ENCODE measurements at regions not wholly inside any gene's neighbourhood (a gene's known extent, or its start where the extent isn't known, plus 50 kb on each side); places are given as distances from the start of the nearest gene placed in this dataset.

GRCh38 chr11:41803895-41804294 is 344.4 kb upstream of the LRRC4C start:
- H3K4me2 ChIP-seq (ENCODE audit: insufficient read depth, low read length) = no peak overlapping the region
- H3K9ac ChIP-seq (replicated peaks; ENCODE audit: extremely low read depth, insufficient read depth, low read length) = no peak overlapping the region
- dilution Hi-C loops (cut with MboI; ENCODE audit: extremely low pct_ligation_motif_present, low sequenced_read_pairs) (no loop called here), intact Hi-C loops (cut with micrococcal nuclease) (no loop called here)
- no peak overlapping the region for H2AFZ ChIP-seq (ENCODE audit: low read depth, low read length)
- H3K79me2 ChIP-seq (ENCODE audit: control insufficient read depth, insufficient read depth, low read length) = no peaks in the 10 kb centered on the region
- no peak for DNase-seq (ENCODE audit: low read depth, low spot score)
- BruUV-seq (replicated peaks) = no TSS peak
- POLR2A ChIA-PET = no interaction called here
- H3K36me3 ChIP-seq (ENCODE audit: control insufficient read depth in 2 of 2, extremely low read depth in 1 of 2, insufficient read depth in 2 of 2, low read length in 2 of 2) = no peaks in the 10 kb centered on the region
- no peaks in the 10 kb centered on the region for H3K4me1 ChIP-seq (ENCODE audit: control insufficient read depth, extremely low read depth, insufficient read depth, low read length)
- no peaks in the 10 kb centered on the region for H4K20me1 ChIP-seq (replicated peaks; ENCODE audit: control insufficient read depth, extremely low read depth, insufficient read depth, low read length)
- H3K27me3 ChIP-seq (ENCODE audit: control insufficient read depth in 2 of 2, insufficient read depth in 2 of 2, low read length in 2 of 2) = no peaks in the 10 kb centered on the region
- H3K27ac ChIP-seq (ENCODE audit: insufficient read depth, low read depth, low read length) = no peak overlapping the region
- FAIRE-seq = no peak
- CTCF ChIA-PET = no interaction called here
- H3K9me1 ChIP-seq (replicated peaks; ENCODE audit: control insufficient read depth, extremely low read depth, insufficient read depth, low read length) = no peaks in the 10 kb centered on the region
- no peaks in the 10 kb centered on the region for H3K9me3 ChIP-seq (replicated peaks; ENCODE audit: control insufficient read depth, insufficient read depth, low read length)
- TF ChIP-seq MYC (IDR thresholded peaks at IDR 0.05; ENCODE audit: low read depth, low read length) = no peak
- TF ChIP-seq FOS (IDR thresholded peaks at IDR 0.05; ENCODE audit: borderline replicate concordance, insufficient read depth, low read length) = no peak
- no peak for TF ChIP-seq EZH2 (IDR thresholded peaks at IDR 0.05; ENCODE audit: borderline replicate concordance, low read depth, low read length, severe bottlenecking)
- no peak for TF ChIP-seq CTCF (IDR thresholded peaks at IDR 0.05; ENCODE audit: extremely low read depth in 1 of 2, insufficient read depth in 1 of 2, low read depth in 1 of 2, low read length in 2 of 2)
- no peak for TF ChIP-seq POLR2AphosphoS5 (IDR thresholded peaks at IDR 0.05; ENCODE audit: insufficient read depth, low read depth, low read length)
- TF ChIP-seq POLR2A (IDR thresholded peaks at IDR 0.05; ENCODE audit: low read depth, low read length) = no peak
- no peak for TF ChIP-seq JUN (IDR thresholded peaks at IDR 0.05; ENCODE audit: borderline replicate concordance, insufficient read depth, insufficient read length, low read depth)
- no peak for TF ChIP-seq GATA2 (IDR thresholded peaks at IDR 0.05; ENCODE audit: insufficient read depth, insufficient read length, low read depth, low read length)
- TF ChIP-seq, protein P1, sequence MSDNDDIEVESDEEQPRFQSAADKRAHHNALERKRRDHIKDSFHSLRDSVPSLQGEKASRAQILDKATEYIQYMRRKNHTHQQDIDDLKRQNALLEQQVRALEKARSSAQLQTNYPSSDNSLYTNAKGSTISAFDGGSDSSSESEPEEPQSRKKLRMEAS (IDR thresholded peaks at IDR 0.05; ENCODE audit: insufficient read depth, insufficient read length) = no peak
- no peak overlapping the region for H3K4me3 ChIP-seq (replicated peaks in 1 of 3; ENCODE audit: insufficient read depth in 1 of 3, low read depth in 1 of 3, low read length in 3 of 3)

Data from endothelial cell of umbilical vein (primary cell).